ENCODE measurements at regions not wholly inside any gene's neighbourhood (a gene's known extent, or its start where the extent isn't known, plus 50 kb on each side); places are given as distances from the start of the nearest gene placed in this dataset.
"Not testable (repeated sequence)": the region's sequence is repeated elsewhere in the genome, so short reads cannot be mapped to it uniquely, and the experiment has no call there.

GRCh38 chr7:79767876-79768560, 314.6 kb upstream of the MAGI2 start:
- H3K9ac ChIP-seq (replicated peaks; ENCODE audit: extremely low read depth, insufficient read depth, low read length); H3K4me1 ChIP-seq (ENCODE audit: control insufficient read depth, extremely low read depth, insufficient read depth, low read length); POLR2A ChIA-PET; dilution Hi-C loops (cut with MboI; ENCODE audit: extremely low pct_ligation_motif_present, low sequenced_read_pairs); H3K36me3 ChIP-seq (ENCODE audit: control insufficient read depth in 2 of 2, extremely low read depth in 1 of 2, insufficient read depth in 2 of 2, low read length in 2 of 2); intact Hi-C loops (cut with micrococcal nuclease); H4K20me1 ChIP-seq (replicated peaks; ENCODE audit: control insufficient read depth, extremely low read depth, insufficient read depth, low read length); H3K27ac ChIP-seq (ENCODE audit: insufficient read depth, low read depth, low read length); H3K4me2 ChIP-seq (ENCODE audit: insufficient read depth, low read length); H3K4me3 ChIP-seq (replicated peaks in 1 of 3; ENCODE audit: insufficient read depth in 1 of 3, low read depth in 1 of 3, low read length in 3 of 3); DNase-seq (ENCODE audit: low read depth, low spot score); H2AFZ ChIP-seq (ENCODE audit: low read depth, low read length); H3K9me3 ChIP-seq (replicated peaks; ENCODE audit: control insufficient read depth, insufficient read depth, low read length); H3K79me2 ChIP-seq (ENCODE audit: control insufficient read depth, insufficient read depth, low read length); CTCF ChIA-PET; H3K9me1 ChIP-seq (replicated peaks; ENCODE audit: control insufficient read depth, extremely low read depth, insufficient read depth, low read length); BruUV-seq (replicated peaks); FAIRE-seq; H3K27me3 ChIP-seq (ENCODE audit: control insufficient read depth in 2 of 2, insufficient read depth in 2 of 2, low read length in 2 of 2): not testable (repeated sequence)

GRCh38 chr7:79767192-79767591, 313.7 kb upstream of the MAGI2 start:
- H3K27ac ChIP-seq (ENCODE audit: insufficient read depth, low read depth, low read length); H4K20me1 ChIP-seq (replicated peaks; ENCODE audit: control insufficient read depth, extremely low read depth, insufficient read depth, low read length); H3K9ac ChIP-seq (replicated peaks; ENCODE audit: extremely low read depth, insufficient read depth, low read length); FAIRE-seq; DNase-seq (ENCODE audit: low read depth, low spot score); H2AFZ ChIP-seq (ENCODE audit: low read depth, low read length); H3K36me3 ChIP-seq (ENCODE audit: control insufficient read depth in 2 of 2, extremely low read depth in 1 of 2, insufficient read depth in 2 of 2, low read length in 2 of 2); CTCF ChIA-PET; BruUV-seq (replicated peaks); H3K4me1 ChIP-seq (ENCODE audit: control insufficient read depth, extremely low read depth, insufficient read depth, low read length); dilution Hi-C loops (cut with MboI; ENCODE audit: extremely low pct_ligation_motif_present, low sequenced_read_pairs); H3K9me1 ChIP-seq (replicated peaks; ENCODE audit: control insufficient read depth, extremely low read depth, insufficient read depth, low read length); H3K27me3 ChIP-seq (ENCODE audit: control insufficient read depth in 2 of 2, insufficient read depth in 2 of 2, low read length in 2 of 2); H3K9me3 ChIP-seq (replicated peaks; ENCODE audit: control insufficient read depth, insufficient read depth, low read length); H3K79me2 ChIP-seq (ENCODE audit: control insufficient read depth, insufficient read depth, low read length); intact Hi-C loops (cut with micrococcal nuclease); POLR2A ChIA-PET; H3K4me3 ChIP-seq (replicated peaks in 1 of 3; ENCODE audit: insufficient read depth in 1 of 3, low read depth in 1 of 3, low read length in 3 of 3); H3K4me2 ChIP-seq (ENCODE audit: insufficient read depth, low read length): not testable (repeated sequence)

All from endothelial cell of umbilical vein (primary cell).